ENCODE measurements at regions not wholly inside any gene's neighbourhood (a gene's known extent, or its start where the extent isn't known, plus 50 kb on each side); places are given as distances from the start of the nearest gene placed in this dataset.

DNA sequence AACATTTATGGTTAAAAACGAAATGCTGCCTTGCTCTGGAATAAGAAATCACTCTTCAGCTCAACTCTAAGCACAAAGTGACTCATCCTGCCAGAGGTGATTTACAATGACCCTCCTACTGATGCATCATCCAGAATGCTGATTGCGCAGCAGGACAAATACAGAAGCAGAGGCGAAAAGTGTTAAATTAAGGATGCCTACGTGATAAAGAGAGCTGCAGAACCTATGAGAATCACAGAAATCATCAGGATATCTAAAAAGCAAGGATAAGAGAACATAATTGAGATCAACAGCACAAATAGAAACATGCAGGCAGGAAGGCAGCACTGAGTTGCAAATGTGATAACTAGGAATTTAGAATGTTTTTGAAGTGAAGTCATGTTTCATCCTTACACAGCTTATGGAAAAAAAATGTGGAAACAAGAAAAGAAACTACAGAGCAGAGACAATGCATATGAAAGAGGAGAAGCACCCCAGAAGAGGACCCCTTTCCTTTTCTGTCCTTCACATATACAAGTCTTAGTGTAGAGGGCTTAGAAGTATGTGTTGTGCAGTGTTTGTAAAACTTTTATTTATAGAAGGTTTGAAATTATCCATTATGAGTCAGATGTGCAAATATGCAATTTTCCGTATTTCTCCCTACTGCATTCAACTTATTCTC is 188.4 kb downstream of the SLC7A11 start:
- TF ChIP-seq, protein P1, sequence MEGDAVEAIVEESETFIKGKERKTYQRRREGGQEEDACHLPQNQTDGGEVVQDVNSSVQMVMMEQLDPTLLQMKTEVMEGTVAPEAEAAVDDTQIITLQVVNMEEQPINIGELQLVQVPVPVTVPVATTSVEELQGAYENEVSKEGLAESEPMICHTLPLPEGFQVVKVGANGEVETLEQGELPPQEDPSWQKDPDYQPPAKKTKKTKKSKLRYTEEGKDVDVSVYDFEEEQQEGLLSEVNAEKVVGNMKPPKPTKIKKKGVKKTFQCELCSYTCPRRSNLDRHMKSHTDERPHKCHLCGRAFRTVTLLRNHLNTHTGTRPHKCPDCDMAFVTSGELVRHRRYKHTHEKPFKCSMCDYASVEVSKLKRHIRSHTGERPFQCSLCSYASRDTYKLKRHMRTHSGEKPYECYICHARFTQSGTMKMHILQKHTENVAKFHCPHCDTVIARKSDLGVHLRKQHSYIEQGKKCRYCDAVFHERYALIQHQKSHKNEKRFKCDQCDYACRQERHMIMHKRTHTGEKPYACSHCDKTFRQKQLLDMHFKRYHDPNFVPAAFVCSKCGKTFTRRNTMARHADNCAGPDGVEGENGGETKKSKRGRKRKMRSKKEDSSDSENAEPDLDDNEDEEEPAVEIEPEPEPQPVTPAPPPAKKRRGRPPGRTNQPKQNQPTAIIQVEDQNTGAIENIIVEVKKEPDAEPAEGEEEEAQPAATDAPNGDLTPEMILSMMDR (conservative IDR thresholded peaks at IDR 0.05; ENCODE audit: low read depth in 2 of 2): no peak
- no peak for TF ChIP-seq EZH2 (IDR thresholded peaks at IDR 0.05; ENCODE audit: low read depth, unreplicated experiment)
- no peak for TF ChIP-seq POLR2AphosphoS5 (IDR thresholded peaks at IDR 0.05; ENCODE audit: low read depth)
